GM19238 (cell line): ENCODE measurements at regions not wholly inside any gene's neighbourhood (a gene's known extent, or its start where the extent isn't known, plus 50 kb on each side); places are given as distances from the start of the nearest gene placed in this dataset.

ENCODE experiments used
- DNase-seq: peaks from one replicate; pipeline ENCODE4 v3.0.0; 2011; ENCODE audit warnings: low spot score; ENCODE audit not compliant: insufficient read length

DNA sequence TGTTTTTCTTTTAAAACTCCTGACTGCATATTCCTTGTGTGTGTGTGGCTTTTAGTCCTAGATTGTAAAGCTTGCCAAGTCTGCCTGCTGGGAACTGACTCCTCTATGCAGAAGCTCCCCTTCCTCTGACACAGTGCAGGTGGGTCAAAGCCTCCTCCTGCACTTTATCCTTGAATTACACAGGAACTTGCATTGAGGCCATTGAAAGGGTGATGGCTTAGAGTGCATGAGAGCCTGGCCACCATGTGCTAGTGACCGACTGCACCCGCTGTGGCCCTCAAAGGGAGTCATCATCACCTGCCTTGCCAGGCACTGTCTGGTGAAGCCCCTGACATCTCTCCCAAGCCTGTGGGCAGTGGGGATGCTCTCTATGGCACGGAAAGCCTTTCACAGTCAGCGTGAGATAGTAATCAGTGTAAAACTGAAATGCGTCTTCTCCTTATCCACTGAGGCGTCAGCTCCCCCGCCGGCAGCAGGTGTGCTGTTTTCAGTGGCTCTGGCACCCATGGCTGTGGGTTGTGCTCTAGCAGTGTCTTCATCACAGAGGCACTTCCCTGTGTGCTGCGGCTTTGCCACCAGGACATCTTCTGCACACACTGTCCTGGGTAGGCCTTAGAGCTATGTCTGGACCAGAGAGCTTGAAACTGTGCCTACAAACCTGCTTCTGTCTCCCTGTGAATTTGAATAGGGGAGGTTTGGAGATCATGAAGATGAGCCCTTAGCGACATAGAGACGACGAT is 87.9 kb downstream of the THBS2 start:
- no peak for DNase-seq

- DNase-seq: no peak
Measured at GRCh38 chr6:169164986-169165385, 88.7 kb downstream of the THBS2 start.

- no peak for DNase-seq
Measured at GRCh38 chr6:169164451-169164850, 89.2 kb downstream of the THBS2 start.

DNA sequence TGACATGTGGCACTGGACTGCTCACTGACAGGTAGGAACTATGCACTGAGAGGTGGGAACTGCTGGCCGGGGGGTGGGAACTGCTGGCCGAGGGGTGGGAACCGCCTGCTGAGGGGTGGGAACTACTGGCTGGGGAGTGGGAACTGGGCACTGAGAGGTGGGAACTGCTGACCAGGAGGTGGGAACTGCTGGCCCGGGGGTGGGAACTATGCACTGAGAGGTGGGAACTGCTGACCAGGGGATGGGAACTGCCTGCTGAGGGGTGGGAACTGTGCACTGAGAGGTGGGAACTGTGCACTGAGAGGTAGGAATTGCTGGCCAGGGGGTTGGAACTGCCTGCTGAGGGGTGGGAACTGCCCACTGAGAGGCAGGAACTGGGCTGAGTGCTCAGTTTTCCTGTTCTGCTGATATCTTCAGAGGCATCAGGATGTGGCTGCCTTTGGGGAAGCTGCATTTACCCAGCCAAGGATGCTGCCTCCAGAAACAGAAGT is 90.2 kb downstream of the THBS2 start:
- DNase-seq: no peak

DNA sequence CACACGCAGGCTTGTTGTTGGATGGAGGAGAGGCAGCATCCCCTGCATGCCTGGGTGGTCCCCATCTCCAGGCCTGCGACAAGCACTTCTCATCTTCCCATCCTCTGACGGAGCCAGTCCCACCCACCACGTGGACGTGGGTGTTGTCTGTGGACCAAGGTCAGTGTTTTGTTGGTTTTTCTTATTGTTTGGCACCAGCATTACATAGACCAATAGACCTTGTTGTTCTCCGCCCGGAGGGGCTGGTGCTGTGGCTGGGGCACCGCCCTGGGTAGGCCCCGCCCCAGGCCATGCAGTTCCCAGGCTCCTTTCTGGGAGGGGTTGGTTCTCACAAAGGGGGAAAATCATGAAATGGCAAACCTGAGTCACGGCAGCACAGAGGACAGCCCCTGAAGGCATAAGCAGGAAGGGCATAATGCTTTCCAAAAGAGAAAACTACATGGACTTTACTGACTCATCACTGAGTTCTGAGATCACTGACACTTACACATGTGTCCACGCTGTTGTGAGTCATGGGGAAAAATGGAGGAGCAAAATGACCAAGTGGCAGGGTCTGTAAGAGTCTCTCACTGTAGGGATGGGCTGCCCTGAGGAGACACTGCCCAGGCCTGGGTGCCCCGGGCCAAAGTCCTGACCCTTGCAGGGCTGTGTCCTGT is 90.8 kb downstream of the THBS2 start:
- no peak for DNase-seq

DNA sequence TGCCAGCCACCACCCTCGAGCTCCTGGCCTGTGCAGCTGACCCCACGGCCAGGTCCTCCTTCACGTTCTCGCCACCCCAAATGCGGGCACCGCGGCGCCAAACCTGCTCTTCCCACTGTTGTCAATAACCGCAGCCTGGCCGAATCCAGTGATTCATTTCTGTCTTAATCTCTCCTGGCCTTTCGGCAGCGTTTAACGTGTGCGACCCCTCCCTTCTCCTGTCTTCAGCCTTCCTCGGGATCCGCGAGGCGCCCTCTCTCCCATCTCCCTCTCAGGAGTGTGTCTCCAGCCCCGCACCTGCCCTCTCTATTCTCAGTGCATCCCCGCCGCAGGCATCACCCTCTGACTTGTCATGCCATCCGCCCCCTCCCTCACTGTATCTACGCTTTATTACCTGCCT is 91.4 kb downstream of the THBS2 start:
- DNase-seq: no peak

GRCh38 chr6:169161572-169162167 is 92.0 kb downstream of the THBS2 start:
- no peak for DNase-seq

GRCh38 chr6:169160855-169161560 is 92.6 kb downstream of the THBS2 start:
- no peak for DNase-seq

DNA sequence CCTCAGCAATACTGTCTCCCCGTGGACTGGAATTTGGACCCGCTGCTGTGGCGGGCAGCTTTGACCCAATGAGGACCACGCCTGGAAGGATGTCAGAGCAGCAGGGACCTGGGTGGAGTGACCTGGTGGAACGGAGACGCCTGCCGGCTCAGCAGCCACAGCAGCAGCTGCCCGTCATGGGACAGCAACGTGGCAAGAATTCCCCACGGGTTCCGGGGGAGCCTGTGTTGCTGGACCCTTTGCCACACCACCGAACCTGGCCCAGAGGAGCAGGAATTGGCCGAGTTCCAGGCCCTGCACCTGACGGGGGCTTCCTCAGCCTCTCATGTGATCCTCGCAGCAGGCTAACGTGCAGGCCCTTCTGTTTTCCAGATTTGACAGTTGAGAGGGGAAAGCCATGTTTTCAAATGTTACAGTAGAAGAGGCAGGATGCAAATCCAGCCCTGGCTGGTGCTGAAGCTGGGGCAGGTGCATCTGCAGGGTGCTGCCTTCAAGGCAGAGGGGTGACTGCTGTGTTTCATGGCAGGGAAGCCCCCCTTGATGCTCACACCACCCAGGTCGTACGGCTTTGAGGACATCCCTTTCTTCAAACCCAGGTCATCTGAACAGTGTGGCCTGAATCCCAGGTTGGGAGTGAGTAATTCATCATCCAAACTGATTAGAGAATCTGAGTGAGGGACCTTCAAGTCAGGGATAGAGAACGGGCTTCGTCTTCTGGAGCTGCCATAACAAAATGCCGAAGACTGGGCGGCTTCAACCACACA is 93.4 kb downstream of the THBS2 start:
- DNase-seq: no peak

DNA sequence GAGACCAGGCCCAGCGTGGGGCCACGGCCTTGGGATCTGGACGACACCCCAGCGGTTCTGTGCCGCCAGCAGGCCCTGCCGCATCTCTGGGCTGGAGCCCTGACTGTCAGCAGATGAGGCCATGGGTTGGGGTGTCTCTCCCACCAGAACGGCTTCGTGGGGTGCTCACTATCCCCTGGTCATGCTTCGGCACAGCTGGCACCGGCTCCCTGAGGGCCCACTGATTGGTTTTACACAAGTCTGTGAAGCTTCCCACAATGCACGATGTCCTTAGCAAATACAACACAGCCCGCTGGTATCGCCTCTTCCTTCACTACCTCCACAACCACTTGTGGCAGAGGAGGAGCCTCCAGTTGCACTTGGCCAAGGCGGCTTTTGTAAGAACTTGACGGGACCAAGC is 94.3 kb downstream of the THBS2 start:
- no peak for DNase-seq

- no peak for DNase-seq
Measured at GRCh38 chr6:169158691-169159090, 95.0 kb downstream of the THBS2 start.

DNA sequence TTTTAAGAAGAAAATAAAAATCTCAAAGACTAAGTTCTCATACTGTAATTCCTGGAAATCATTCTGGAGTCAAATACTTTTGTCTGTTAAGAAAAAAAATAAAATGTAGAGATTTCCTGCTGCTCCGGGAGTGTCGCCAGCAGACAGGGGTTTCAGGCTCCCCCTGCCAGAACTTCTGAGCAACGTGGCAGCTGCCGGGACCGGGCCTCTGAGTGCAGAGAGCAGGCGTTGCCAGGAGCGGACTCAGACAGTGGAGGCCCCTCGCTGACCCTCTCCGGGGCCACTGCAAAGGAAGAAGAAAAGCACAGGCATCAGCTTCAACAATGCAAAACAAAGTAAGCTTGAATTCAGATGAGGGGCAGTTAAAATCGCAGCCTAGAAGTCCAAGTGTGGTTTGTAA is 95.5 kb downstream of the THBS2 start:
- no peak for DNase-seq

- DNase-seq: no peak
Measured at GRCh38 chr6:169157197-169158148, 96.2 kb downstream of the THBS2 start.

GRCh38 chr6:169156793-169157147 is 96.9 kb downstream of the THBS2 start:
- DNase-seq: no peak

DNA sequence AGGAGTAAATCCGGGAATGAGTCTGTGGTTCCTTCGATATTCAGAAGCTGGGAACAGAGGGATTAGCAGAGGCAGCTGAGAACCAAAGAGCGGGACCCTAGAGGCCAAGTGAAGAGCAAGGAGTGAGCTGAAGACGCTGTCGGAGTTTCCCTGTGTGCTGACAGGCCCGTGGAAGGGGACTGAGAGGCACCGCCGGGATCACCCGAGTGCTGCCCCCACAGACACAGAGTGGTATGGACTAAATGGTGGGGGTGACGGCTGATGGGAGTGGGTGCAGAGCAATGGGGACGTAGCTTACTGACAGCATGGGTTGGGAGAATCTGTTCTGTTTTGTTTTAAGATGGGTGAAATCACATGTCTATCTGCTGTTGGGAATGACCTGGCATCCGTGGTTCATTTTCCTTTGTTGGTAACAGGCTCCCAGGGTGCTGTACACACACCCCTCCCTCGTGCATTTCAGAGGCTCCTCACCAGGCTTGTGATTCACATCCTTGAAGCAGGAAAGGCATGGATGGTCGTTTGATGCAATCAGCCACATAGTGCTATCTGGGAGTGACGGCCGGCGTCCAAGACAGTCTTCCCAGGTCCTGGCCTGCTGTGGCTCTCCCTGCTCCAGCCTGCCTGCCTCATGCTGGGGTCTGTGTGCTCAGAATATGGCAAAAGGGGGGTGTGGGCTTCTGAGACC is 97.4 kb downstream of the THBS2 start:
- DNase-seq: no peak

DNA sequence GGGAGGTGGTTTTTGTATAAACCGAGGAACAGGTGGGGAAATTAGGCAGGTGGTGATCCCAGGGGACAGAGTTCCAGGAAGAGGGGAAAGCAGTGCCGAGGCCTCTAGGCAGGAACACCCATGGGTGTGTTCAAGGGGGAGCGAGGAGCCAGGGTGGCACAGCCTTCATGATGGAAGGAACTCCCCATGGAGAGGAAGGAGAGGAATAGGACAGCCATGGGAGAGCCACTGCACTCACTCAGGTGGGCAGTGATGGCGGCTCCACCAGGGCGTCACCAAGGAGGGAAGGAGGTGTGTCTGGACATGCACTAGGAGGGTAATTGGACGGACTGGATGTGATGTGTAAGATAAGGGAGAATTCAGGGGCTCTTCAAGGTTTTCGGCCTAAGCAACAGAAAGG is 98.2 kb downstream of the THBS2 start:
- no peak for DNase-seq

DNA sequence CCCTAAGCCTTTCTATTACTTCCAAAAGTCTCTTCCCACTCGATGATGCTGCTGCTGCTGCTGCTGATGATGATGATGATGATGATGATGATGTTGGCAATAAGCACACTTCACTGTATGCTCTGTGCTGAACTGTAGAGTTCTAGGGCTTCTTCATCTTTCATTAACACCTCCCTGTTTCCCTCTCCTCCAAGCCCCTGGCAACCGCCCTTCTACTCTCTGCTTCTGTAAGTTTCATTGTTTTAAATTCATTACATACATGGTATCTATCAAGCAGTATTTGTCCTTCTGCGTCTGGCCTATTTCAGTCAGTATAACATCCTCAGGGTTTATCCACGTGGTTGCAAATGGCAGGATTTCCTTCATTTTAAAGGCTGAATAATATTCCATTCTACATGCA is 100.2 kb downstream of the THBS2 start:
- DNase-seq: no peak

- DNase-seq: no peak
Measured at GRCh38 chr6:169146521-169146920, 107.1 kb downstream of the THBS2 start.

- no peak for DNase-seq
Measured at GRCh38 chr6:169145991-169146501, 107.6 kb downstream of the THBS2 start.
